ENCODE measurements at regions not wholly inside any gene's neighbourhood (a gene's known extent, or its start where the extent isn't known, plus 50 kb on each side); places are given as distances from the start of the nearest gene placed in this dataset.

- ATAC-seq (ENCODE audit: low FRiP score in 2 of 2) (no peak), DNase-seq (no peak)
- no peaks in the 10 kb centered on the region for H3K36me3 ChIP-seq
- H3K27me3 ChIP-seq, result no peaks in the 10 kb centered on the region
- no peaks in the 10 kb centered on the region for H3K9me3 ChIP-seq
- WGBS, 2 donors, result 75 to 81% methylated on average over 2 of the region's 2 CpGs
- H3K4me1 ChIP-seq, result no peaks in the 10 kb centered on the region
- H3K4me3 ChIP-seq, result no peak overlapping the region
- no peak for TF ChIP-seq CTCF (IDR thresholded peaks at IDR 0.05)
- TF ChIP-seq EP300 (IDR thresholded peaks at IDR 0.05), result no peak
- no peak for TF ChIP-seq POLR2AphosphoS5 (IDR thresholded peaks at IDR 0.05)
- TF ChIP-seq POLR2A (IDR thresholded peaks at IDR 0.05), result no peak
- no peak overlapping the region for H3K27ac ChIP-seq
Measured at GRCh38 chr10:107277591-107277990, 113.1 kb upstream of the SORCS1 start.

GRCh38 chr10:107275806-107276205 is 111.3 kb upstream of the SORCS1 start:
- H3K4me1 ChIP-seq, result no peaks in the 10 kb centered on the region
- no peak overlapping the region for H3K27ac ChIP-seq
- no peak for DNase-seq
- no peak for ATAC-seq (ENCODE audit: low FRiP score in 2 of 2)
- H3K36me3 ChIP-seq, result no peaks in the 10 kb centered on the region
- H3K9me3 ChIP-seq, result no peaks in the 10 kb centered on the region
- no peak overlapping the region for H3K4me3 ChIP-seq
- TF ChIP-seq CTCF (IDR thresholded peaks at IDR 0.05) (no peak), POLR2AphosphoS5 (IDR thresholded peaks at IDR 0.05) (no peak), POLR2A (IDR thresholded peaks at IDR 0.05) (no peak), EP300 (IDR thresholded peaks at IDR 0.05) (no peak)
- 85 to 86% methylated on average over 3 of the region's 3 CpGs for WGBS, 2 donors
- H3K27me3 ChIP-seq, result no peaks in the 10 kb centered on the region

GRCh38 chr10:107269626-107270025 is 105.1 kb upstream of the SORCS1 start:
- no peak overlapping the region for H3K4me3 ChIP-seq
- no peak overlapping the region for H3K27ac ChIP-seq
- DNase-seq (no peak), ATAC-seq (ENCODE audit: low FRiP score in 2 of 2) (no peak)
- H3K36me3 ChIP-seq, result no peaks in the 10 kb centered on the region
- H3K27me3 ChIP-seq, result no peaks in the 10 kb centered on the region
- H3K4me1 ChIP-seq, result no peaks in the 10 kb centered on the region
- TF ChIP-seq POLR2A (IDR thresholded peaks at IDR 0.05), result no peak
- TF ChIP-seq POLR2AphosphoS5 (IDR thresholded peaks at IDR 0.05), result no peak
- no peak for TF ChIP-seq CTCF (IDR thresholded peaks at IDR 0.05)
- no peak for TF ChIP-seq EP300 (IDR thresholded peaks at IDR 0.05)
- no peaks in the 10 kb centered on the region for H3K9me3 ChIP-seq

- DNase-seq (no peak), ATAC-seq (ENCODE audit: low FRiP score in 2 of 2) (no peak)
- no peaks in the 10 kb centered on the region for H3K4me1 ChIP-seq
- H3K9me3 ChIP-seq, result no peaks in the 10 kb centered on the region
- no peak for TF ChIP-seq CTCF (IDR thresholded peaks at IDR 0.05)
- H3K36me3 ChIP-seq, result no peaks in the 10 kb centered on the region
- no peak overlapping the region for H3K4me3 ChIP-seq
- 52 to 55% methylated on average over 6 of the region's 6 CpGs for WGBS, 2 donors
- H3K27me3 ChIP-seq, result no peaks in the 10 kb centered on the region
- H3K27ac ChIP-seq, result no peak overlapping the region
Measured at GRCh38 chr10:107264742-107265141, 100.2 kb upstream of the SORCS1 start.

GRCh38 chr10:107244122-107244521 is 79.6 kb upstream of the SORCS1 start:
- no peak for TF ChIP-seq CTCF (IDR thresholded peaks at IDR 0.05)
- no peak for TF ChIP-seq POLR2AphosphoS5 (IDR thresholded peaks at IDR 0.05)
- TF ChIP-seq POLR2A (IDR thresholded peaks at IDR 0.05), result no peak
- TF ChIP-seq EP300 (IDR thresholded peaks at IDR 0.05), result no peak
- Histone ChIP-seq H3K4me1 (no peaks in the 10 kb centered on the region), H3K27ac (no peak overlapping the region), H3K4me3 (no peak overlapping the region), H3K9me3 (no peaks in the 10 kb centered on the region), H3K36me3 (no peaks in the 10 kb centered on the region), H3K27me3 (no peaks in the 10 kb centered on the region)
- no peak for ATAC-seq (ENCODE audit: low FRiP score in 2 of 2)
- 86 to 91% methylated on average over 5 of the region's 5 CpGs for WGBS, 2 donors
- no peak for DNase-seq

All from upper lobe of left lung (tissue), 6 donors.